SKM-1 treated with dmso at 0.1 percent for 144 hours (cell line): ENCODE measurements at regions not wholly inside any gene's neighbourhood (a gene's known extent, or its start where the extent isn't known, plus 50 kb on each side); places are given as distances from the start of the nearest gene placed in this dataset.
"Not testable (repeated sequence)": the region's sequence is repeated elsewhere in the genome, so short reads cannot be mapped to it uniquely, and the experiment has no call there.

Experiments
- DNase-seq: peaks from one replicate; lab custom pipeline; 2025; ENCODE audit not compliant: unreplicated experiment; lab: John Stamatoyannopoulos, UW

- not testable (repeated sequence) for DNase-seq
Measured at GRCh38 chr7:86375602-86376001, 268.1 kb upstream of the GRM3 start.

GRCh38 chr7:86372262-86372661 is 271.4 kb upstream of the GRM3 start:
- no peak for DNase-seq

GRCh38 chr7:86366946-86367345 is 276.8 kb upstream of the GRM3 start:
- no peak for DNase-seq

GRCh38 chr7:86340407-86340806 is 303.3 kb upstream of the GRM3 start:
- not testable (repeated sequence) for DNase-seq

GRCh38 chr7:86339051-86339450 is 304.7 kb upstream of the GRM3 start:
- no peak for DNase-seq

- no peak for DNase-seq
Measured at GRCh38 chr7:86328801-86329433, 314.8 kb upstream of the GRM3 start.

- no peak for DNase-seq
Measured at GRCh38 chr7:86326847-86327246, 316.9 kb upstream of the GRM3 start.

- DNase-seq, result no peak
Measured at GRCh38 chr7:86320889-86321288, 322.8 kb upstream of the GRM3 start.

- DNase-seq, result no peak
Measured at GRCh38 chr7:86320341-86320740, 323.4 kb upstream of the GRM3 start.

GRCh38 chr7:86313842-86314241 is 329.9 kb upstream of the GRM3 start:
- no peak for DNase-seq

- DNase-seq, result no peak
Measured at GRCh38 chr7:86301301-86301700, 342.4 kb upstream of the GRM3 start.

- no peak for DNase-seq
Measured at GRCh38 chr7:86295526-86295925, 348.2 kb upstream of the GRM3 start.

- no peak for DNase-seq
Measured at GRCh38 chr7:86282014-86282682, 361.6 kb upstream of the GRM3 start.

GRCh38 chr7:86280150-86280549 is 363.6 kb upstream of the GRM3 start:
- no peak for DNase-seq

- DNase-seq, result no peak
Measured at GRCh38 chr7:86262781-86263180, 380.9 kb upstream of the GRM3 start.

- DNase-seq, result no peak
Measured at GRCh38 chr7:86257894-86258293, 385.8 kb upstream of the GRM3 start.

GRCh38 chr7:86252406-86252805 is 391.3 kb upstream of the GRM3 start:
- no peak for DNase-seq

GRCh38 chr7:86248977-86249376 is 394.7 kb upstream of the GRM3 start:
- DNase-seq, result no peak

- no peak for DNase-seq
Measured at GRCh38 chr7:86243171-86243570, 400.5 kb upstream of the GRM3 start.

- no peak for DNase-seq
Measured at GRCh38 chr7:86226191-86226590, 417.5 kb upstream of the GRM3 start.

GRCh38 chr7:86222806-86223205 is 420.9 kb upstream of the GRM3 start:
- no peak for DNase-seq

- DNase-seq, result no peak
Measured at GRCh38 chr7:86214734-86215133, 429.0 kb upstream of the GRM3 start.

GRCh38 chr7:86212976-86213375 is 430.7 kb upstream of the GRM3 start:
- no peak for DNase-seq
